OCI-LY3 (cell line): ENCODE measurements at regions not wholly inside any gene's neighbourhood (a gene's known extent, or its start where the extent isn't known, plus 50 kb on each side); places are given as distances from the start of the nearest gene placed in this dataset.

Experiments used
- H2AFZ ChIP-seq: fragments of 200-600, 300-600 bp; shearing (Covaris generic); 2 replicates; pipeline ENCODE4 v1.6.0; 2014; ENCODE audit warnings: antibody characterized with exemption, low read depth, low read length
- H3K27ac ChIP-seq: fragments of 200-600, 300-600 bp; sonication (generic); 2 replicates; pipeline ENCODE4 v1.5.1; 2014; ENCODE audit warnings: mild to moderate bottlenecking, low read length, moderate library complexity, mixed read lengths
- H3K27me3 ChIP-seq: fragments of 200-600, 300-600 bp; sonication (generic); 2 replicates; pipeline ENCODE4 v1.6.1; 2014; ENCODE audit warnings: low read depth, low read length, mixed read lengths
- H3K36me3 ChIP-seq: fragments of 200-600, 300-600 bp; sonication (generic); replicated peaks from 2 replicates; pipeline ENCODE3; 2014; ENCODE audit warnings: low read depth, low read length, mixed read lengths
- H3K4me1 ChIP-seq: fragments of 300-600, 200-600 bp; sonication (generic); 2 replicates; pipeline ENCODE4 v1.6.1; 2014; ENCODE audit warnings: low read length, mixed read lengths
- H3K4me2 ChIP-seq: fragments of 200-600, 300-600 bp; sonication (generic); 2 replicates; pipeline ENCODE4 v1.6.1; 2014; ENCODE audit warnings: low read length, mixed read lengths
- H3K4me3 ChIP-seq: fragments of 300-600, 200-600 bp; sonication (generic); 2 replicates; pipeline ENCODE4 v1.5.1; 2014; ENCODE audit warnings: antibody characterized with exemption, mild to moderate bottlenecking, low read length, moderate library complexity
- H3K79me2 ChIP-seq: fragments of 300-600, 200-600 bp; shearing (Covaris generic); 2 replicates; pipeline ENCODE4 v1.6.1; 2014; ENCODE audit warnings: mild to moderate bottlenecking, low read length, mixed read lengths
- H3K9ac ChIP-seq: fragments of 300-600, 200-600 bp; shearing (Covaris generic); 2 replicates; pipeline ENCODE4 v1.6.0; 2014; ENCODE audit warnings: mild to moderate bottlenecking, low read length, moderate library complexity
- H3K9me3 ChIP-seq: fragments of 200-600, 300-600 bp; shearing (Covaris generic); 2 replicates; pipeline ENCODE4 v1.6.1; 2014; ENCODE audit warnings: low read length, mixed read lengths; ENCODE audit not compliant: insufficient read depth
- H4K20me1 ChIP-seq: fragments of 200-600, 300-600 bp; sonication (generic); 2 replicates; pipeline ENCODE4 v1.6.1; 2016; ENCODE audit warnings: low read length, mixed read lengths; ENCODE audit not compliant: insufficient read depth
- EZH2phosphoT487 ChIP-seq: fragments of 200-600 bp; shearing (Covaris generic); IDR thresholded peaks from 2 replicates; pipeline ENCODE4 v1.6.1; 2018; ENCODE audit warnings: antibody characterized with exemption, mixed run types, low read depth
- TF ChIP-seq, protein P1 (sequence below): fragments of 200-600, 300-600 bp; sonication (generic); IDR thresholded peaks from 2 replicates; pipeline ENCODE4 v1.5.1; 2014; ENCODE audit warnings: antibody characterized with exemption, low read length, low read depth

DNA sequence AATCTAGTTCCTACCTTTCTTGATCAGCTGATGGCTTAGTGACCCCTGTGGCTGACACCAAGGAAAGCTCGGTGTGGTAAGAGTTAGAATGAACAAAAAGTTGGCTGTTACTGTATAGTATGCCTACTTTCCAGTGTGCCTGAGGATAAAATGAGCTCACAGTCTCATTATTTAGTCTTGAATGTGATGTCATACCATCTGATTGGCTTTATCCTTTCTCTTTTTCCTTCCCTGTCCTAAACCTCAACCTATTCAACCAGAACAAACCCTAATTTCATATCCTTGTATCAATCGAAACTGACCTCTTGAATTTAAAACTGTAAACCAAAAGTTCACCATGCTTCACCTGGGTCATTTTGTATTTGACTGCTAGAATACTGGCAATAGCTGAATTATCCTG lies 156.4 kb downstream of the PPARGC1A start:
- Histone ChIP-seq H3K27ac (no peak overlapping the region), H3K4me1 (no peaks in the 10 kb centered on the region), H3K79me2 (no peaks in the 10 kb centered on the region), H3K9me3 (no peaks in the 10 kb centered on the region), H2AFZ (no peak overlapping the region), H4K20me1 (no peaks in the 10 kb centered on the region), H3K36me3 (no peaks in the 10 kb centered on the region), H3K4me3 (no peak overlapping the region), H3K4me2 (no peak overlapping the region), H3K9ac (no peak overlapping the region), H3K27me3 (peaks cover 5% of the 10 kb centered on the region; the same call in 1 of the 2 replicates)
- no peak for TF ChIP-seq EZH2phosphoT487
- TF ChIP-seq, protein P1, sequence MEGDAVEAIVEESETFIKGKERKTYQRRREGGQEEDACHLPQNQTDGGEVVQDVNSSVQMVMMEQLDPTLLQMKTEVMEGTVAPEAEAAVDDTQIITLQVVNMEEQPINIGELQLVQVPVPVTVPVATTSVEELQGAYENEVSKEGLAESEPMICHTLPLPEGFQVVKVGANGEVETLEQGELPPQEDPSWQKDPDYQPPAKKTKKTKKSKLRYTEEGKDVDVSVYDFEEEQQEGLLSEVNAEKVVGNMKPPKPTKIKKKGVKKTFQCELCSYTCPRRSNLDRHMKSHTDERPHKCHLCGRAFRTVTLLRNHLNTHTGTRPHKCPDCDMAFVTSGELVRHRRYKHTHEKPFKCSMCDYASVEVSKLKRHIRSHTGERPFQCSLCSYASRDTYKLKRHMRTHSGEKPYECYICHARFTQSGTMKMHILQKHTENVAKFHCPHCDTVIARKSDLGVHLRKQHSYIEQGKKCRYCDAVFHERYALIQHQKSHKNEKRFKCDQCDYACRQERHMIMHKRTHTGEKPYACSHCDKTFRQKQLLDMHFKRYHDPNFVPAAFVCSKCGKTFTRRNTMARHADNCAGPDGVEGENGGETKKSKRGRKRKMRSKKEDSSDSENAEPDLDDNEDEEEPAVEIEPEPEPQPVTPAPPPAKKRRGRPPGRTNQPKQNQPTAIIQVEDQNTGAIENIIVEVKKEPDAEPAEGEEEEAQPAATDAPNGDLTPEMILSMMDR, result no peak

DNA sequence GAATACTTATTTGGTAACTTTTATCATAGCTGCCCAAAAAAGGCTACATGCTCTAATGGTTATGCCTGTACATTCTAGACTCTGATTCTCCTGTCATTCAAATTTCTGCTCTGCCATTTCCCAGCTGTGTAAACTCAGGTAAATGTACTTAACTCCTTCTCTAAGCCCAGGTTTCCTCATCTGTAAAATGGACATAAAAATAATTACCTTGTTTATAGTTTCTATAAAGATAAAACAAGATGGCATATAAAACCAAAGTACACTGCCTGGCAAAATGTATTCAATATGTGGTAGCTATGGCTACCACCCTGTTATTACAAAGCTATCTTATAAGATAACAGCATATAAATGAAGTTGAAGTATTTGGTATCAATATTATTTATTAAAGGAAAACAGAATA lies 158.8 kb downstream of the PPARGC1A start:
- H3K9me3 ChIP-seq, result no peaks in the 10 kb centered on the region

DNA sequence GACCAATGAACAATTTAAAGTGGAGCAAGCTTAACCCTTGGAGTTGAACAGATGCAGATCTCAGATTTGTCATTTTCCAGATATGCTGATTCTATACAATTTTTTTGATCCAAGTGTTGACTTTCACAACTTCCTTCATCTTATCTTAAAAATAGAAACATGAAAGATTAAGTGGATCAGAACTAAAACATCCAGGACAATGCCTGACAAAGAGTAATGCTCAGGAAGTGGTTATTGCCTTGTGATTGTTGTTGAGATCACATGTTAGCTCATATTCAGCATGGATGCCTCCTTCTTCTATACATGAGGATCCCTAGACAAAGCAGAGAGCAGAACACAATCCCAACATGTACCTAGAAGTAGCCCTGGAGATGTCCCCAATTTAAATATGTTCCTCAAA lies 160.9 kb downstream of the PPARGC1A start:
- H3K27me3 ChIP-seq, result peaks cover 5% of the 10 kb centered on the region; the same call in 1 of the 2 replicates
- no peak overlapping the region for H3K27ac ChIP-seq

More for the DNA sequence above, 158.8 kb downstream of the PPARGC1A start:
- no peak overlapping the region for H2AFZ ChIP-seq
- H3K79me2 ChIP-seq, result no peaks in the 10 kb centered on the region
- H3K4me3 ChIP-seq, result no peak overlapping the region
- H3K27me3 ChIP-seq, result peaks cover 5% of the 10 kb centered on the region; the same call in 1 of the 2 replicates
- no peaks in the 10 kb centered on the region for H3K36me3 ChIP-seq
- no peak for TF ChIP-seq EZH2phosphoT487
- TF ChIP-seq, protein P1, result no peak
- no peak overlapping the region for H3K27ac ChIP-seq
- H4K20me1 ChIP-seq, result no peaks in the 10 kb centered on the region
- H3K4me2 ChIP-seq, result no peak overlapping the region
- no peak overlapping the region for H3K9ac ChIP-seq
- no peaks in the 10 kb centered on the region for H3K4me1 ChIP-seq

GRCh38 chr4:23728393-23728792 lies 161.5 kb downstream of the PPARGC1A start:
- peaks cover 5% of the 10 kb centered on the region; the same call in 1 of the 2 replicates for H3K27me3 ChIP-seq
- H4K20me1 ChIP-seq, result no peaks in the 10 kb centered on the region
- no peaks in the 10 kb centered on the region for H3K9me3 ChIP-seq
- H3K4me3 ChIP-seq, result no peak overlapping the region
- no peak overlapping the region for H3K9ac ChIP-seq
- no peak overlapping the region for H3K27ac ChIP-seq
- no peak for TF ChIP-seq EZH2phosphoT487
- TF ChIP-seq, protein P1, result no peak
- H3K79me2 ChIP-seq, result no peaks in the 10 kb centered on the region
- H3K4me1 ChIP-seq, result no peaks in the 10 kb centered on the region
- H3K4me2 ChIP-seq, result no peak overlapping the region
- H3K36me3 ChIP-seq, result no peaks in the 10 kb centered on the region
- H2AFZ ChIP-seq, result no peak overlapping the region

More for the DNA sequence above, 160.9 kb downstream of the PPARGC1A start:
- no peak overlapping the region for H3K4me3 ChIP-seq
- no peaks in the 10 kb centered on the region for H3K79me2 ChIP-seq
- H4K20me1 ChIP-seq, result no peaks in the 10 kb centered on the region
- no peak overlapping the region for H3K9ac ChIP-seq
- no peaks in the 10 kb centered on the region for H3K36me3 ChIP-seq
- TF ChIP-seq EZH2phosphoT487, result no peak
- TF ChIP-seq, protein P1, result no peak
- no peak overlapping the region for H2AFZ ChIP-seq
- no peaks in the 10 kb centered on the region for H3K9me3 ChIP-seq
- H3K4me1 ChIP-seq, result no peaks in the 10 kb centered on the region
- H3K4me2 ChIP-seq, result no peak overlapping the region
